Motor neuron (in vitro differentiated cells): ENCODE measurements at regions not wholly inside any gene's neighbourhood (a gene's known extent, or its start where the extent isn't known, plus 50 kb on each side); places are given as distances from the start of the nearest gene placed in this dataset.
"Not testable (repeated sequence)": the region's sequence is repeated elsewhere in the genome, so short reads cannot be mapped to it uniquely, and the experiment has no call there.

Experiments used
- ATAC-seq, 8 experiments: fragments of 200-7000 bp; cut with Tn5 transposase; replicated peaks in 6 of 8; 2 replicates each; pipeline ENCODE4 v1.8.0; 2021; ENCODE audit warnings: mild to moderate bottlenecking in 8 of 8, moderate library complexity in 8 of 8
- H3K27ac ChIP-seq, 2 donors: fragments of 250-450 bp; sonication (Bioruptor Pico); 2 replicates each; pipeline ENCODE4 v1.9.0; 2021; ENCODE audit warnings: antibody characterized with exemption in 2 of 2, mild to moderate bottlenecking in 2 of 2, moderate library complexity in 1 of 2
- H3K4me1 ChIP-seq, 2 donors: fragments of 250-450 bp; sonication (Bioruptor Pico); replicated peaks in 1 of 2; 2 replicates each; pipeline ENCODE4 v1.6.1; 2021; ENCODE audit warnings: antibody characterized with exemption in 2 of 2, mild to moderate bottlenecking in 2 of 2, moderate library complexity in 1 of 2
- H3K4me3 ChIP-seq, 5 donors: fragments of 250-450 bp; sonication (Bioruptor Pico); 2 replicates each; pipeline ENCODE4 v1.9.0; 2021; ENCODE audit warnings: antibody characterized with exemption in 5 of 5, mild to moderate bottlenecking in 5 of 5, moderate library complexity in 4 of 5
- WGBS, 10 experiments: fragments of 450-650 bp; shearing (Covaris generic); methylation state at CpG; one replicate each; pipeline ENCODE4 v1.0.0; 2022; 5-methylcytosine and 5-hydroxymethylcytosine counted together
- in situ Hi-C, 9 experiments: fragments of 400-800 bp; cut with MboI; loops; one replicate each; pipeline ENCODE4 v1.15.0; 2021; ENCODE audit warnings: low sequenced_read_pairs in 9 of 9, low pct_unique_long_range_greater_than_20kb in 2 of 9; ENCODE audit not compliant: unreplicated experiment in 9 of 9

- H3K4me3 ChIP-seq = no peak overlapping the region
- 0 to 86% (median 47%) methylated on average over 1 of the region's 1 CpG; no CpG with 5 or more reads in 2 of the 10 experiments for WGBS, 10 experiments
- H3K27ac ChIP-seq = no peak overlapping the region
- H3K4me1 ChIP-seq = no peaks in the 10 kb centered on the region
- no peak for ATAC-seq
- in situ Hi-C loops = no loop called here
These were observed 476.8 kb upstream of the ADGRB3 start for GRCh38 chr6:68158256-68158655.

- H3K4me3 ChIP-seq = no peak overlapping the region
- no peak overlapping the region for H3K27ac ChIP-seq
- no peaks in the 10 kb centered on the region for H3K4me1 ChIP-seq
- ATAC-seq = no peak
- in situ Hi-C loops = no loop called here
These were observed 490.4 kb upstream of the ADGRB3 start for GRCh38 chr6:68144667-68145066.

- ATAC-seq = no peak
- Histone ChIP-seq H3K4me3 (no peak overlapping the region), H3K4me1 (peaks cover 3 to 7% of the 10 kb centered on the region in 2 donors), H3K27ac (no peak overlapping the region)
- in situ Hi-C loops = no loop called here
- 0 to 100% (median 86%) methylated on average over 1 of the region's 1 CpG; no CpG with 5 or more reads in 5 of the 10 experiments for WGBS, 10 experiments
These were observed 493.9 kb upstream of the ADGRB3 start for GRCh38 chr6:68141190-68141589.

GRCh38 chr6:68139130-68139529 lies 496.0 kb upstream of the ADGRB3 start:
- Histone ChIP-seq H3K27ac (no peak overlapping the region), H3K4me1 (peaks cover 3 to 7% of the 10 kb centered on the region in 2 donors), H3K4me3 (no peak overlapping the region)
- in situ Hi-C loops = no loop called here
- ATAC-seq = peak in 5 of 8 experiments; percentile 45 to 69 (median 66)
- WGBS, 10 experiments = 0 to 40% (median 29%) methylated on average over 1 of the region's 1 CpG; no CpG with 5 or more reads in 5 of the 10 experiments

GRCh38 chr6:68134796-68135195 lies 500.3 kb upstream of the ADGRB3 start:
- no peak for ATAC-seq
- WGBS, 10 experiments = 19 to 100% (median 60%) methylated on average over 1 to 4 of the region's 4 CpGs; no CpG with 5 or more reads in 1 of the 10 experiments
- H3K4me3 ChIP-seq = no peak overlapping the region
- in situ Hi-C loops = no loop called here
- H3K4me1 ChIP-seq = peaks cover 3 to 7% of the 10 kb centered on the region in 2 donors
- no peak overlapping the region for H3K27ac ChIP-seq

GRCh38 chr6:68128211-68128610 lies 506.9 kb upstream of the ADGRB3 start:
- no peak for ATAC-seq
- H3K4me1 ChIP-seq = no peaks in the 10 kb centered on the region
- 5 to 94% (median 78%) methylated on average over 1 to 2 of the region's 2 CpGs for WGBS, 10 experiments
- no peak overlapping the region for H3K27ac ChIP-seq
- no peak overlapping the region for H3K4me3 ChIP-seq
- in situ Hi-C loops = no loop called here

- H3K4me1 ChIP-seq = no peaks in the 10 kb centered on the region
- no peak overlapping the region for H3K4me3 ChIP-seq
- no peak overlapping the region for H3K27ac ChIP-seq
- in situ Hi-C loops = no loop called here
- no peak for ATAC-seq
- WGBS, 10 experiments = 10 to 100% (median 87%) methylated on average over 1 to 4 of the region's 4 CpGs; no CpG with 5 or more reads in 3 of the 10 experiments
These were observed 508.0 kb upstream of the ADGRB3 start for GRCh38 chr6:68127074-68127473.

- ATAC-seq = no peak
- Histone ChIP-seq H3K4me3 (no peak overlapping the region), H3K4me1 (no peaks in the 10 kb centered on the region), H3K27ac (no peak overlapping the region)
- 10 to 100% (median 75%) methylated on average over 1 to 2 of the region's 2 CpGs; no CpG with 5 or more reads in 2 of the 10 experiments for WGBS, 10 experiments
- in situ Hi-C loops = no loop called here
These were observed 508.9 kb upstream of the ADGRB3 start for GRCh38 chr6:68126089-68126749.

- H3K4me1 ChIP-seq, in situ Hi-C loops, H3K27ac ChIP-seq, ATAC-seq, H3K4me3 ChIP-seq: not testable (repeated sequence)
- 0 to 88% (median 62%) methylated on average over 1 to 2 of the region's 2 CpGs; no CpG with 5 or more reads in 3 of the 10 experiments for WGBS, 10 experiments
These were observed 512.1 kb upstream of the ADGRB3 start for GRCh38 chr6:68122975-68123374.

- in situ Hi-C loops = no loop called here
- WGBS, 10 experiments = 0 to 100% (median 40%) methylated on average over 1 to 2 of the region's 2 CpGs; no CpG with 5 or more reads in 5 of the 10 experiments
These were observed 513.0 kb upstream of the ADGRB3 start for GRCh38 chr6:68122032-68122431.

GRCh38 chr6:68120954-68121353 lies 514.1 kb upstream of the ADGRB3 start:
- in situ Hi-C loops, H3K4me1 ChIP-seq, ATAC-seq, H3K27ac ChIP-seq, H3K4me3 ChIP-seq: not testable (repeated sequence)
- WGBS, 10 experiments = 0 to 100% (median 70%) methylated on average over 1 to 2 of the region's 2 CpGs; no CpG with 5 or more reads in 5 of the 10 experiments

More at GRCh38 chr6:68122032-68122431, 513.0 kb upstream of the ADGRB3 start:
- Histone ChIP-seq H3K27ac (no peak overlapping the region), H3K4me1 (no peaks in the 10 kb centered on the region), H3K4me3 (no peak overlapping the region)
- ATAC-seq = no peak

GRCh38 chr6:68114463-68115047 lies 520.5 kb upstream of the ADGRB3 start:
- Histone ChIP-seq H3K4me1 (no peaks in the 10 kb centered on the region), H3K4me3 (no peak overlapping the region), H3K27ac (no peak overlapping the region)
- in situ Hi-C loops = no loop called here
- WGBS, 10 experiments = 0 to 96% (median 87%) methylated on average over 2 to 4 of the region's 4 CpGs; no CpG with 5 or more reads in 1 of the 10 experiments
- peak in 1 of 8 experiments; percentile 93 for ATAC-seq

- WGBS, 10 experiments = 0 to 86% (median 75%) methylated on average over 1 to 2 of the region's 2 CpGs
- H3K27ac ChIP-seq = no peak overlapping the region
- in situ Hi-C loops = no loop called here
- no peak for ATAC-seq
- no peak overlapping the region for H3K4me3 ChIP-seq
- H3K4me1 ChIP-seq = no peaks in the 10 kb centered on the region
These were observed 526.7 kb upstream of the ADGRB3 start for GRCh38 chr6:68108233-68108835.
